Stomach (tissue), 4 donors: ENCODE measurements at regions not wholly inside any gene's neighbourhood (a gene's known extent, or its start where the extent isn't known, plus 50 kb on each side); places are given as distances from the start of the nearest gene placed in this dataset.

Experiments
- POLR2A ChIP-seq, 4 donors: fragments of 450-650 bp; IDR thresholded peaks; one replicate each; pipeline ENCODE4 v1.6.1; 2016; ENCODE audit warnings: antibody characterized with exemption in 4 of 4, control low read depth in 2 of 4, mild to moderate bottlenecking in 1 of 4, moderate library complexity in 1 of 4
- POLR2AphosphoS5 ChIP-seq, 3 donors: sonication (generic); formaldehyde crosslinking; IDR thresholded peaks; one replicate each; pipeline ENCODE4 v1.6.1; 2016; ENCODE audit warnings: antibody characterized with exemption in 3 of 3
- TF ChIP-seq, protein P1 (sequence below), 7 experiments: fragments of 450-650 bp in 4 of 7; fragments of 200-600 bp in 3 of 7; sonication (generic) in 3 of 7; IDR thresholded peaks; one replicate each; pipeline ENCODE4 v1.5.1; 2016 to 2019; ENCODE audit warnings: antibody characterized with exemption in 7 of 7, control low read depth in 2 of 7, mild to moderate bottlenecking in 1 of 7

DNA sequence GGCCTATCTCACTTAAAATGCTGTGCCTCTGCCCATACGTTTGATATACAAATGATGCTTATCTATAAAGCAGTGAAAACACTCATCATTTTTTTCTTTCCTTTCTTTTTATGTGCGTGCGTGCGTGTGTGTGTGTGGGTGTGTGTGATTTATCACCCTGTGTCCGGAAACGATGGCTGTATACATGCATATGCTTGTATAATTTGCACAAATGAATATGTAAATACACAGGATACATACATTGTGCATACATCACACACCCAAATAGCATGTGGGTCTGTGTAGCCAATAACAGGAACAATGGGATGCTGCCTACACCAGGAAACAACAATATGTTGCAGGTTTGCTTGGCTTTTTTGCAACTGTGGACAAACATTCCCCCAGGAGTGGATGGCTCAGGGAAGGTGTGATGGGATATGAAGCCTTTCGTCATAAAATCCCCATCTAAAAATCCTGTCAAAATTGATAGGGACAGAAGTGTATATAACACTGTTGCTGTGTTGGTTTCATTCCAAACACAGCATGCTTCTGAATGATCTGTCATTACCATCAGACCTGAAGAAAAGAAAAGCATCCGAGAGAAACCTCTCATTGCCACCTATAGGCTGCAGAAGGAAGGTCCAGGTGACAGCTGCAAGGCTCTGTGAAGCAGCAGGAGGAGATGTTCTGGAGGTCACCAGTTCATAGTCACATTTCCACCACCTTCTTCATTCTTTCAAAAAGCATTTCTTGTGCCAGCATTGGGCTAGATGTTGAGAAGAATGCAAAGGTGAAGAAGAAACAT is 503.9 kb upstream of the NR2F2 start:
- TF ChIP-seq, protein P1, sequence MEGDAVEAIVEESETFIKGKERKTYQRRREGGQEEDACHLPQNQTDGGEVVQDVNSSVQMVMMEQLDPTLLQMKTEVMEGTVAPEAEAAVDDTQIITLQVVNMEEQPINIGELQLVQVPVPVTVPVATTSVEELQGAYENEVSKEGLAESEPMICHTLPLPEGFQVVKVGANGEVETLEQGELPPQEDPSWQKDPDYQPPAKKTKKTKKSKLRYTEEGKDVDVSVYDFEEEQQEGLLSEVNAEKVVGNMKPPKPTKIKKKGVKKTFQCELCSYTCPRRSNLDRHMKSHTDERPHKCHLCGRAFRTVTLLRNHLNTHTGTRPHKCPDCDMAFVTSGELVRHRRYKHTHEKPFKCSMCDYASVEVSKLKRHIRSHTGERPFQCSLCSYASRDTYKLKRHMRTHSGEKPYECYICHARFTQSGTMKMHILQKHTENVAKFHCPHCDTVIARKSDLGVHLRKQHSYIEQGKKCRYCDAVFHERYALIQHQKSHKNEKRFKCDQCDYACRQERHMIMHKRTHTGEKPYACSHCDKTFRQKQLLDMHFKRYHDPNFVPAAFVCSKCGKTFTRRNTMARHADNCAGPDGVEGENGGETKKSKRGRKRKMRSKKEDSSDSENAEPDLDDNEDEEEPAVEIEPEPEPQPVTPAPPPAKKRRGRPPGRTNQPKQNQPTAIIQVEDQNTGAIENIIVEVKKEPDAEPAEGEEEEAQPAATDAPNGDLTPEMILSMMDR (IDR thresholded peaks at IDR 0.05): peak in 2 of 7 experiments; percentile 6 to 13
- TF ChIP-seq POLR2A (IDR thresholded peaks at IDR 0.05) (no peak), POLR2AphosphoS5 (IDR thresholded peaks at IDR 0.05) (no peak)
